ENCODE measurements at regions not wholly inside any gene's neighbourhood (a gene's known extent, or its start where the extent isn't known, plus 50 kb on each side); places are given as distances from the start of the nearest gene placed in this dataset.
A peak's percentile ranks its signal among the peaks of the same experiment; 100 is the strongest.

DNA sequence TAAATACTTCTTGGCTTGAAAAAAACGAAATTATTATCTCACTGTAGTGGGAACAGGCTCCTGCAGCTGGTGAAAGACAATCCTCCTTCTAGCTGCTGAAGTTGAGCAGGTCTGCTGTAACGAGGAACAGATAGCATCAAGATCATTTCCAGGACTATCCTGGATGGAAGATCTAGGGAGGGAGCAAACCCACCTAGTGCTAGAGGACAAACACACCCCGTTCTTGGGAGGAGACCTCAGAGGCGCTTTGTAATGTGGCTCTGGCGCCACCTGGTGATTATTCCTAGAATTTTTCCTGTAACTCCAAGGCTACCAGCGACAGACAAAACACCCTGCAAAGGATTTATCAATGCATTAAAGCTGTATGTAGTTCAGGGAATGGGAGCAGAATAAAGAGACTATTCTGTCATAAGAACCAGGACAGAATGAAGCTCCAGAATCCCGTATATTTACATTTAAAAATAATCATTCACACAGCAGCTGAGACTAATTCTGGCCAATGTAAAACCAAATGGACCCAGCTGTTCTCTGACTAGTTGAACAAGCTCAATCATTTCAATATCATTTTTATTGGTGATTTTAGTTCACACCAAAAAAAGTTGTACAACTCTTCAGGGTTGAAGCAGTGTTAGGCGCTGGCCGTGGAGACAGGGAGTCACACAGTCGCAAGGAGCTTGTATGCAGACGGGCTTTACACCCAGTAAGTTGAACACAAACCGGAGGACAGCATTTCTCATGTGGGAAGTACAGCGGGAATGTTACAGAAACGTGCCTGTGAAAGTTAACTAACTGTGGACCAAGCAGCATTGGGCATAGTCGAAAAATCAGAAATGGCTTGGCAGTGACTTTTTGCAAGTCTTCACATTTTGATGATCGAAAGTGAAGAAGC lies 290.3 kb downstream of the TRIB2 start:
- H3K36me3 ChIP-seq (ENCODE audit: control insufficient read depth in 2 of 2, extremely low read depth in 1 of 2, insufficient read depth in 2 of 2, low read length in 2 of 2) = no peaks in the 10 kb centered on the region
- peak overlapping the region; percentile 56 for H3K4me2 ChIP-seq (ENCODE audit: control insufficient read depth, extremely low read depth, insufficient read depth, low read depth, low read length)
- peaks cover 23% of the 10 kb centered on the region for H3K4me1 ChIP-seq (ENCODE audit: control insufficient read depth, extremely low read depth, insufficient read depth, low read length)
- no peak overlapping the region for H3K9ac ChIP-seq (ENCODE audit: control insufficient read depth, extremely low read depth, insufficient read depth, low read length)
- H3K27ac ChIP-seq (ENCODE audit: control insufficient read depth, insufficient read depth, low read length) = no peak overlapping the region
- FAIRE-seq = peak; percentile 83
- H3K9me1 ChIP-seq (ENCODE audit: control insufficient read depth, extremely low read depth, insufficient read depth, low read length) = no peaks in the 10 kb centered on the region
- no peaks in the 10 kb centered on the region for H3K79me2 ChIP-seq (ENCODE audit: control insufficient read depth, insufficient read depth, low read length)
- dilution Hi-C loops (cut with MboI; ENCODE audit: extremely low pct_ligation_motif_present, low sequenced_read_pairs) = no loop called here
- no peaks in the 10 kb centered on the region for H3K9me3 ChIP-seq (ENCODE audit: control insufficient read depth, low read depth, low read length)
- no peak for DNase-seq (ENCODE audit: low read depth, low spot score)
- TF ChIP-seq, protein P1, sequence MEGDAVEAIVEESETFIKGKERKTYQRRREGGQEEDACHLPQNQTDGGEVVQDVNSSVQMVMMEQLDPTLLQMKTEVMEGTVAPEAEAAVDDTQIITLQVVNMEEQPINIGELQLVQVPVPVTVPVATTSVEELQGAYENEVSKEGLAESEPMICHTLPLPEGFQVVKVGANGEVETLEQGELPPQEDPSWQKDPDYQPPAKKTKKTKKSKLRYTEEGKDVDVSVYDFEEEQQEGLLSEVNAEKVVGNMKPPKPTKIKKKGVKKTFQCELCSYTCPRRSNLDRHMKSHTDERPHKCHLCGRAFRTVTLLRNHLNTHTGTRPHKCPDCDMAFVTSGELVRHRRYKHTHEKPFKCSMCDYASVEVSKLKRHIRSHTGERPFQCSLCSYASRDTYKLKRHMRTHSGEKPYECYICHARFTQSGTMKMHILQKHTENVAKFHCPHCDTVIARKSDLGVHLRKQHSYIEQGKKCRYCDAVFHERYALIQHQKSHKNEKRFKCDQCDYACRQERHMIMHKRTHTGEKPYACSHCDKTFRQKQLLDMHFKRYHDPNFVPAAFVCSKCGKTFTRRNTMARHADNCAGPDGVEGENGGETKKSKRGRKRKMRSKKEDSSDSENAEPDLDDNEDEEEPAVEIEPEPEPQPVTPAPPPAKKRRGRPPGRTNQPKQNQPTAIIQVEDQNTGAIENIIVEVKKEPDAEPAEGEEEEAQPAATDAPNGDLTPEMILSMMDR (optimal IDR thresholded peaks at IDR 0.05 in 1 of 3, IDR thresholded peaks at IDR 0.05 in 1 of 3, conservative IDR thresholded peaks at IDR 0.05 in 1 of 3; ENCODE audit: extremely low read depth in 1 of 3, insufficient read depth in 2 of 3, low read length in 3 of 3) = peak; percentile 65 to 79 (median 73)
- TF ChIP-seq EZH2 (IDR thresholded peaks at IDR 0.05; ENCODE audit: low read length) = no peak
- no peak overlapping the region for H3K4me3 ChIP-seq (ENCODE audit: control insufficient read depth in 2 of 3, extremely low read depth in 1 of 3, insufficient read depth in 2 of 3, low read depth in 1 of 3, low read length in 3 of 3)
- no peaks in the 10 kb centered on the region for H4K20me1 ChIP-seq (ENCODE audit: control insufficient read depth, extremely low read depth, insufficient read depth, low read length)
- peak overlapping the region; percentile 39 for H2AFZ ChIP-seq (ENCODE audit: control insufficient read depth, low read length)
- H3K27me3 ChIP-seq (ENCODE audit: control insufficient read depth, extremely low read depth, insufficient read depth, low read length) = no peaks in the 10 kb centered on the region

DNA sequence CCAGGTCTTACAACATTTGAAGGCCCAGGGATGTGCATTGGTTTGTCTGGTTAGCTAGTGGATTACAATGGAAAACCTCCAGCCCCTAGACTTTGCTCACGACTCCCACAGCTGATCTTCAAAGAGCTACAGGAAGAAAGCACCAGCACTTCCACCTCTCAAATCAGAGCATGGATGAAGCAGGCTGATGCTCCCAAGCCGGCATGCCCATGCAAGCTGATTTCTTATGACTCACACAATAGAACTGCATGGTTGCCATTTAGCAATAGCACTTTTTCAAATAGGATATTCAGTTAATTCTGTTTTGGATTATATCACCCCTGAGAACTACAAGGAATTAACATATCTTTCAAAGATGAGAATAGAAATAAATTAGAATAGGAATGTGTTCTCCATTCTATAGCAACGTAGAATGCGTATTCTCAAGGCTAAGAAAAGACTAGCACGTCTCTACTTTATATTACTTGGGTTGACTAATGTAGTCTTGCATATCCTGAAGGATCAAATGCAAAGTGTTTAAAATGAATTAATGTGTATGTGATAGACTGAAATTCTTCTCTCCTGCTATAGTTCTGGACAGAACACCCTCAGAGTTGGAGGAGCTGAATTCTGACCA lies 292.4 kb downstream of the TRIB2 start:
- no peaks in the 10 kb centered on the region for H4K20me1 ChIP-seq (ENCODE audit: control insufficient read depth, extremely low read depth, insufficient read depth, low read length)
- H3K9ac ChIP-seq (ENCODE audit: control insufficient read depth, extremely low read depth, insufficient read depth, low read length) = no peak overlapping the region
- H3K79me2 ChIP-seq (ENCODE audit: control insufficient read depth, insufficient read depth, low read length) = no peaks in the 10 kb centered on the region
- dilution Hi-C loops (cut with MboI; ENCODE audit: extremely low pct_ligation_motif_present, low sequenced_read_pairs) = no loop called here
- TF ChIP-seq, protein P1 (optimal IDR thresholded peaks at IDR 0.05 in 1 of 3, IDR thresholded peaks at IDR 0.05 in 1 of 3, conservative IDR thresholded peaks at IDR 0.05 in 1 of 3; ENCODE audit: extremely low read depth in 1 of 3, insufficient read depth in 2 of 3, low read length in 3 of 3) = no peak
- TF ChIP-seq EZH2 (IDR thresholded peaks at IDR 0.05; ENCODE audit: low read length) = no peak
- no peak overlapping the region for H3K27ac ChIP-seq (ENCODE audit: control insufficient read depth, insufficient read depth, low read length)
- H3K4me1 ChIP-seq (ENCODE audit: control insufficient read depth, extremely low read depth, insufficient read depth, low read length) = peaks cover 17% of the 10 kb centered on the region
- no peaks in the 10 kb centered on the region for H3K27me3 ChIP-seq (ENCODE audit: control insufficient read depth, extremely low read depth, insufficient read depth, low read length)
- peak overlapping the region; percentile 41 for H3K4me2 ChIP-seq (ENCODE audit: control insufficient read depth, extremely low read depth, insufficient read depth, low read depth, low read length)
- DNase-seq (ENCODE audit: low read depth, low spot score) = peak; percentile 40
- no peaks in the 10 kb centered on the region for H3K9me3 ChIP-seq (ENCODE audit: control insufficient read depth, low read depth, low read length)
- no peaks in the 10 kb centered on the region for H3K36me3 ChIP-seq (ENCODE audit: control insufficient read depth in 2 of 2, extremely low read depth in 1 of 2, insufficient read depth in 2 of 2, low read length in 2 of 2)
- FAIRE-seq = peak; percentile 98
- no peak overlapping the region for H3K4me3 ChIP-seq (ENCODE audit: control insufficient read depth in 2 of 3, extremely low read depth in 1 of 3, insufficient read depth in 2 of 3, low read depth in 1 of 3, low read length in 3 of 3)
- no peak overlapping the region for H2AFZ ChIP-seq (ENCODE audit: control insufficient read depth, low read length)
- no peaks in the 10 kb centered on the region for H3K9me1 ChIP-seq (ENCODE audit: control insufficient read depth, extremely low read depth, insufficient read depth, low read length)
